Activated naive CD8-positive, alpha-beta T cell treated with anti-CD3 and anti-CD28 coated beads, Interleukin-2, amount 50 U/mL, for 16 hours (primary cell): ENCODE measurements at regions not wholly inside any gene's neighbourhood (a gene's known extent, or its start where the extent isn't known, plus 50 kb on each side); places are given as distances from the start of the nearest gene placed in this dataset.
"Not testable (repeated sequence)": the region's sequence is repeated elsewhere in the genome, so short reads cannot be mapped to it uniquely, and the experiment has no call there.

Source experiments
- DNase-seq: peaks from one replicate; pipeline ENCODE4 v3.0.0-alpha.2; 2020; ENCODE audit warnings: low read depth, low spot score

- DNase-seq: no peak
These were observed 94.3 kb downstream of the ASB1 start for GRCh38 chr2:238521002-238521401.

DNA sequence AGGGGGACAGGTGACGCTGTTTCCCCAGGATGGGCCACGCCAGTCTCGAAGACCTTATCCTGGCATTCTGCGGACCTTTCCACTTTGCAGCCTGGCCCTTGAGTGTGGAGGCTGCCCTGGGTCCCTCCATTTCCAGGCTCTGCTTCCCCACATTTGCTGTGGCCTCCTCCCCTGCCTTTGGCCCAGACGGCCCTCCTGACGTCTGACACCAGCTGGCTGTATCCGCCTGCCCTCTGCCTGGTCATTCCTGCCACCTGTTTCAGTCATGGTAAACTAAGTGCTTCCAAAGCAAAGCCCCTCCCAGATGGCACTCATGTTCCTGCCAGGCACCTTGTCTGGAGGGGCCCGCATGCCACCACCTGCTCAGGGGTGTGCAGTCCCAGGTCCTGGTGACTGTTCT, 95.1 kb downstream of the ASB1 start:
- no peak for DNase-seq

DNA sequence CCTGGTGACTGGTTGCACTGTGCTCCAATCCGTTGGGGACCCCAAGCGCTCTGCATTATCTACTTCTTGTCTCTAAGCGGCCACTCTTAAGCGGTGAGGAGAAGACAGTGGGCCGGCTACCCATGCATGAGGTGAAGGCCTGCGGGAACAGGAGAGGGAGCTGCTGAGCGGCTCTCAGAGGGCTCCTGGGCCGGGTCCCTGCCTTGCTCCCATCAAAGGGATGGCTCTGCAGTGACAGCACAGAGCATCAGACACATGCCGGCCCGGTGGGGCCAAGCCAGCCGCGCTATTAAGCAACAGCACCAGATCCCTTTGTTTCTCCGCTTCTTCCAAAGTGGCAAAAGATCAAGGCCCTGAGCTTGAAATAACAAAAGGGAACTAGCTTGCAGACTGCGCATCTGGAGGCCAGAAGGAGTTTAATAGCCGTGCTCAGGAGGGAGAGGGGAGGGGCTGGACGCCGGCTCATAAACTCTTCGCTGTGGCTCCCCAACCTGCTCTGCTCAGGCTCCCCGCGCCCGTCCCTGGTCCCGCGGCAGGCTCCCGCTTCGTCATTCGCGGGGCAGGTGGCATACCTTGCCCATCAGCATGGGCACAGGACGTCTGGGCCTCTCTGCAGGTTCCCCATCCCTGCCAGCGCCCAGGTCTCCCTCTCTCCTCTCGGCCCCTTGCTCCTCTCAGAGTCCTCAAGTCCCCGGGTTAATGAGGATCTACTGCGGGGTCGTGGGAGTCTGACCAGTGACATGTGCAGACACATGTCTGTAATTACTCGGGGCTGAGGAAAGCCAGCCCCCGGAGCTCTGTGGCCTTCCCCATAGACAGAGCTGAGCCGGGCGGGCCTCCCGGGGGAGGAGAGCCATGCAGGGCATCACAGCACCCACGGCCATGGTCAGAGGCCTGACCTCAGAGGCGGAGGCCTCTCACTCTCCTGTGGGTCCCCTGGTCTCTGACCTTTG, 96.7 kb downstream of the ASB1 start:
- DNase-seq: no peak

GRCh38 chr2:238524426-238524983, 97.8 kb downstream of the ASB1 start:
- no peak for DNase-seq

DNA sequence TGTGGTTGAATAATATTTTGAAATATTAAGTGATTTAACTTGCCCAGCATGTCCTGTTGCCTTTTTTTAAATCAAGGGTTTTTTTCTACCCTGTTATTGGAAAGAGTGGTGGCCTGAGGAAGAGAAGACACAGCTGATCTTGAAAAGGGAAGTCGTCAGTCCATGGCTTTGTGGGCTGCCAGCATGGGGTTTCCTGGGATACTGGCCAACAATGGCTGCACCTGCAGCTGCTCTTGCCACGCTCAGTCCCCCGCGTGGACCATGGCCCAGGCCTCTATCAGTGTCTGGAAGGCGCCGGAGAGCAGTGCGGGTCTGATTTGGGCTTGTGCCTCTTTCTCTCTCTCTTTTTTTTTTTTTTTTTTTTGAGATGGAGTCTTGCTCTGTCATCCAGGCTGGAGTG, 99.3 kb downstream of the ASB1 start:
- no peak for DNase-seq

DNA sequence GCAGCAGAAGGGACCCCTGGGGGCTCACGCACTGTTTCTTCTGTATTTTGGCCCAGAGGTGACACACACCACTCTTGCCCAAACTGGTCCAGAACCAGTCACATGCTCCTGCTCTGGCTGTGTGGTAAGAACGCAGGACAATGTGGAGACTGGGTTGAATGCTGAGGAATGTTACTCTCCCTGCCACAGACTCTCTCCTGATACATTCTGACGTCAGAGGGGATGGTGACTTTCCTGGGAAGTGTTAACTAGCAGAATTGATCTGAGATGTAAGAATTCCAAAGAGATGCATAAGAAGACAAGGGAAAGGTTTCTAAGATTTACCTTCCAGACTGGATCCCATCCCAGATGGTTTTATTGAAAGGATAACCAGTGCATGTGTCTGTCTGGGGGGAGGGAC, 100.8 kb downstream of the ASB1 start:
- DNase-seq: no peak

- DNase-seq: no peak
These were observed 102.4 kb downstream of the ASB1 start for GRCh38 chr2:238528953-238529781.

DNA sequence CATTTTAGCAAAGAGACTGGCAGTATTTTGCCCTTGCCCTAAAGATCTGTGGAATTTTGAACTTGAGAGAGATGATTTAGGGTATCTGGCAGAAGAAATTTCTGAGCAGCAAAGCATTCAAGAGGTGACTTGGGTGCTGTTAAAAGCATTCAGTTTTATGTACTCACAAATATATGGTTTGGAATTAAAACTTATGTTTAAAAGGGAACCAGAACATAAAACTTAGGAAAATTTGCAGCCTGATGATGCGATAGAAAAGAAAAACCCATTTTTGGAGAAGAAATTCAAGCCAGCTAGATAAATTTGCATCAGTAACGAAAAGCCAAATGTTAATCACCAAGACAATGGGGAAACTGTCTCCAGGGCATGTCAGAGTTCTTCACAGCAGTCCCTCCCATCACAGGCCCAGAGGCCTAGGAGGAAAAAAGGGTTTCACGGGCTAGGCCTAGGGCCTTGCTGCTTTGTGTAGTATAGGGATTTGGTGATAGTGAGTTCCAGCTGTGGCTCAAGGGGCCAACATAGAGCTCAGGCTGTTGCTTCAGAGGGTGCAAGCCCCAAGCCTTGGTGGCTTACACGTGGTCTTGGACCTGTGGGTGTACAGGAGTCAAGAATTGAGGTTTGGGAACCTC, 104.4 kb downstream of the ASB1 start:
- not testable (repeated sequence) for DNase-seq

GRCh38 chr2:238543732-238544131, 117.0 kb downstream of the ASB1 start:
- not testable (repeated sequence) for DNase-seq

- no peak for DNase-seq
These were observed 122.3 kb downstream of the ASB1 start for GRCh38 chr2:238548902-238549462.

DNA sequence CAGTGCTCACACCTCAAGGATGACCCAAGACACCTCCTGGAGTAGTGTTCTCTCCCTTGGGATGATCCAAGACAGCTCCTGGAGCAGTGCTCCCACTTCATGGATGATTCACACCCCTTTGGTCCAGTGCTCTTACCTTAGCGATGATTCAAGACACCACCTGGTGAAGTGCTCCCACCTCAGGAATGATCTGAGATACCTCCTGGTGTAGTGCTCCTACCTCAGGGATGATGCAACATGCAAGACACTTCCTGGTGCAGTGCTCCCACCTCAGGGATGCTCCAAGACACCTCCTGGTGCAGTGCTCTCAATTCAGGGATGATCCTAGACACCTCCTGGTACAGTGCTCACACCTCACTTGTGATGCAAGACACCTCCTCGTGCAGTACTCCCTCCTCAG, 123.1 kb downstream of the ASB1 start:
- DNase-seq: no peak

DNA sequence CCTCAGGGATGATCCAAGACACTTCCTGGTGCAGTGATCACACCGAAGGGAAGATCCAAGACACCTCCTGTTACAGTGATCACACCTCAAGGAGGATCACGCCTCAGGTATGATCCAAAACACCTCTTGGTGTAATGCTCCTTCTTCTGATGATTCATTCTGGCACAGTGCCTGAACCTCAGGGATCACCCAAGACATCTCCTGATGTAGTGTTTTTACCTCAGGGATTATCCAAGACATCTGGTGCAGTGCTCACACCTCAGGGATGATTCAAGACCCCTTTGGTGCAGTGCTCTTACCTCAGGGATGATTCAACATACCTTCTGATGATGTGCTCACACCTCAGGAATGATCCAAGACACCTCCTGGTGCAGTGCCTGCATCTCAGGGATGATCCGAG, 124.4 kb downstream of the ASB1 start:
- no peak for DNase-seq

DNA sequence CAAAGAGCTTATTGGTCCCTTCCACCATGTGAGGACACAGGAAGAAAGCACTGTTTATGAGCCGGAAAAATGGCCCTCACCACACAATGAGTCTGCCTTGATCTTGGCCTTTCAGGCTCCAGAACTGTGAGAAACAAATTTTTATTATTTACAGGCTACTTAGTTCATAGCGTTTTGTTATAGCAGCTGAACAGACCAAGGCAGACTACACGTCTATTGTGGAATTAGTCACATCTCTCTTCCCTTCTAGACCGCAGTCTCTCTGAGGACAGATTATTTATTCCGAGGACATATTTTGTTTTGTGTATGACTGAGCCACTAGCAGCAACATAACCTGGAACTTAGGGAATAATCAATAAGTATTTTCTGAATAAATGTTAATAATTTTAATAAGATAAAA, 125.5 kb downstream of the ASB1 start:
- no peak for DNase-seq

GRCh38 chr2:238553159-238553558, 126.4 kb downstream of the ASB1 start:
- DNase-seq: no peak

DNA sequence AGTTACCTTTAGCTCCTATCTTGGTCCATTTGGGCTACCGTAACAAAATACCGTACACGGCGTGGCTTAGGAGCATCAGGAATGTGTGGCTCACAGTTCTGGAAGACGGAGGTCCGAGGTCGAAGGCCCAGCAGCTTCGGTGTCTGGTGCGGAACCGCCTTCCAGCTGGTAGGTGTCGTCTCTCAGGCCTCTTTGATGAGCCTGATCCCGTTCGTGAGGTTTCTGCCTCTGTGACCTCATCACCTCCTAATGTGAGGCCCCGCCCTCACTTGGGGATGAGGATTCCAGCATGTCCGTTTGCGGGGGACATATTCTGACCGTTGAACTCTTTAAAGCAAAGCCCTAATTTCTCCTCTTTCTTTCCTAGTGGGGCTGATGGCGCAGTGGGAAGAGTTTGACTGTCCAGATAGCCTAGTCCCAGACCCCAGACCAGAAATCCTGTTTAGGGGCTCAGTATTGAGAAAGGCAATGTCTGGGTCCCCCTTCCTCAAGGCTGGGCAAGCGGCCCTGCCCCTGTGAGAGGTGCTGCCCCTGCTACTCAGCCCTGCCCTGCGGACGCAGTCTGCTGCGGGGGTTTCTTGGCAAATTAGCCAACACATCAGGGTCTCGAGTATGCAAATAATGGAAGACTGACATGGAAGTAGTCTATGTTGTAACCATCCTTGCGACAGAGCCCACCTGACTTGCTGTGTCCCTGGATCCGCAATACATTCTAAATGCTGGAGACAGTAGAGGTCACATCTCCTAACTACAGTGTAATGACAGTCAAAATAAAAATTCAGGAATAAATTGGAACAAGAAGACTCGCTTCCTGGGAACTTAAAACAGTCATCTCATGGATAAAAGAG, 128.0 kb downstream of the ASB1 start:
- no peak for DNase-seq

GRCh38 chr2:238555786-238556542, 129.2 kb downstream of the ASB1 start:
- DNase-seq: no peak

- no peak for DNase-seq
These were observed 130.7 kb downstream of the ASB1 start for GRCh38 chr2:238557431-238557830.

DNA sequence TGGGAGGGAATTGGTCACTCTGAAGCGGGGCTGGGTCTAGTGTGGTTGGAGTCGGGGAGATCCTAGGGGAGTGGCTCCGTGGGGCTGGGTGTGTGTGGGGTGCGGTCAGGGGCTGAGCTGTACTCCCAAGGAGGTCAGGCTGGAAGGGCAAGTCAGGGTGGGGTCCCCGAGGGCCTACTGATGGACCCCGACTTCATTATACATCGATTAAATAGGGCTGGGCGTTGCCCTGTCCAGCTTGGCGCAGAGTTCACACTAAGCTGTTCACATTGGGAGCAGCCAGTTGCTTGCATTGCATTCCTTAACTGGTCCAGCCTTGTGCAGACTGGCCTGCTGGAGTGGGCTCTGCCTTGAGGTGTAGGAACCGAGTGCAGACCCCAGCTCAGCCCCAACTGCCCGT, 131.2 kb downstream of the ASB1 start:
- DNase-seq: no peak

DNA sequence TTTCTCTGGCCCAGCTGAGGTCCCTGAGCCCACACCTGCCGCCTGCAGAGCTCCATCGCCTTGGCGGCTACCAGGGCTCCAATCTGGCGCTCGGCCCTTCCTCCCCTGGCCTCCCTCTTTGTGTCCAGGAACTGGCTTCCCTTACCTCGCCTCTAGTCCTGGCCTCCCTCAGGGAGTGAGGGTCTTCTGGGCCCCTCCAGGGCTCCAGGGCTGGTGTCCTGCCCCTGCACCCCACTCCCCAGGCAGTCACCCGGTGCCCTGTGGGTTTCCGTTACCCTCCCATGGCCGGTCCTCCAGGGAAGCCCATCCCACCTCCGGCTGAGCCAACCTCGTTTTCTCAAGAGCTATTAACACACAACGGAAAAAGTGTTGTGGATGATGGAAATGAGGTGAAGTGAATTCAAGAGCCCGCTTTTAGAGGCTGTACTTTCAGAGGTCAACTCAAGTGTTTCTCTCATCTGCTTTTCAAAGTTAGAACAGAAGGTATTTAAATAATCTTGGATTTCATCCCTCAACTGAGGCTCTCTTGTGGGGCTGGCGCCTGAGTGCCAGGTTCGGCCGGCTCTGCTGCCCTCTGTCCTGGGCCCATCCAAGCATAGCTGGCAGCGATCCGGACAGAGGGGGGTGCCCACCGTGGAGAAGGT, 131.9 kb downstream of the ASB1 start:
- DNase-seq: no peak
